Neuronal stem cell (in vitro differentiated cells): ENCODE measurements at regions not wholly inside any gene's neighbourhood (a gene's known extent, or its start where the extent isn't known, plus 50 kb on each side); places are given as distances from the start of the nearest gene placed in this dataset.

ENCODE experiments used
- DNase-seq: peaks from one replicate; pipeline ENCODE4 v3.0.0-alpha.2; 2013; ENCODE audit warnings: low spot score
- H2AFZ ChIP-seq: one replicate; pipeline ENCODE4 v1.6.1; 2013; ENCODE audit warnings: mild to moderate bottlenecking, low read length, inconsistent platforms
- H2AK5ac ChIP-seq: 2 replicates; pipeline ENCODE4 v1.6.1; 2013; ENCODE audit warnings: low read depth, mild to moderate bottlenecking, inconsistent platforms, low read length, moderate library complexity, mixed read lengths
- H2BK120ac ChIP-seq: 2 replicates; pipeline ENCODE4 v1.6.1; 2013; ENCODE audit warnings: low read depth, mild to moderate bottlenecking, inconsistent platforms, low read length, moderate library complexity, mixed read lengths
- H2BK12ac ChIP-seq: one replicate; pipeline ENCODE4 v1.6.1; 2013; ENCODE audit warnings: low read length, inconsistent platforms
- H2BK15ac ChIP-seq: 2 replicates; pipeline ENCODE4 v1.6.1; 2013; ENCODE audit warnings: mild to moderate bottlenecking, low read length, inconsistent platforms, mixed read lengths
- H2BK5ac ChIP-seq: one replicate; pipeline ENCODE4 v1.6.1; 2013; ENCODE audit warnings: inconsistent platforms, mild to moderate bottlenecking, low read length, moderate library complexity
- H3K14ac ChIP-seq: one replicate; pipeline ENCODE4 v1.6.1; 2013; ENCODE audit warnings: low read length, inconsistent platforms
- H3K18ac ChIP-seq: 2 replicates; pipeline ENCODE4 v1.6.1; 2013; ENCODE audit warnings: low read length, inconsistent platforms
- H3K23ac ChIP-seq: 2 replicates; pipeline ENCODE4 v1.6.1; 2013; ENCODE audit warnings: low read depth, mild to moderate bottlenecking, mixed read lengths, low read length, inconsistent platforms; ENCODE audit not compliant: poor library complexity
- H3K27ac ChIP-seq: replicated peaks from 3 replicates; pipeline ENCODE4 v1.5.1; 2013; ENCODE audit warnings: low read length, inconsistent platforms
- H3K27me3 ChIP-seq, 3 experiments: 2 replicates each; pipeline ENCODE4 v1.6.1; 2013; ENCODE audit warnings: low read length in 3 of 3, mild to moderate bottlenecking in 2 of 3, inconsistent platforms in 1 of 3, low read depth in 1 of 3, mixed read lengths in 1 of 3, moderate library complexity in 1 of 3; ENCODE audit not compliant: control insufficient read depth in 3 of 3, insufficient read depth in 3 of 3
- H3K36me3 ChIP-seq, 2 donors: replicated peaks in 1 of 2; 2 replicates each; pipeline ENCODE4 v1.6.1; 2013; ENCODE audit warnings: low read length in 2 of 2; ENCODE audit not compliant: control insufficient read depth in 2 of 2, insufficient read depth in 2 of 2
- H3K4ac ChIP-seq: 2 replicates; pipeline ENCODE4 v1.6.1; 2013; ENCODE audit warnings: inconsistent platforms, mild to moderate bottlenecking, low read length, moderate library complexity
- H3K4me1 ChIP-seq, 2 donors: 1 replicate in 1 of 2; 2 replicates in 1 of 2; pipeline ENCODE4 v1.6.1; 2013; ENCODE audit warnings: low read length in 2 of 2, low read depth in 1 of 2; ENCODE audit not compliant: control insufficient read depth in 2 of 2, insufficient read depth in 1 of 2
- H3K4me2 ChIP-seq: one replicate; pipeline ENCODE4 v1.6.1; 2013; ENCODE audit warnings: mild to moderate bottlenecking, low read length, inconsistent platforms; ENCODE audit not compliant: insufficient read depth, poor library complexity, severe bottlenecking
- H3K4me3 ChIP-seq, 2 donors: 2 replicates each; pipeline ENCODE4 v1.5.1; 2013; ENCODE audit warnings: low read length in 2 of 2, mild to moderate bottlenecking in 2 of 2, inconsistent platforms in 1 of 2, moderate library complexity in 1 of 2
- H3K79me1 ChIP-seq: one replicate; pipeline ENCODE4 v1.6.1; 2013; ENCODE audit warnings: low read depth, mild to moderate bottlenecking, inconsistent platforms, low read length, moderate library complexity
- H3K9ac ChIP-seq: one replicate; pipeline ENCODE4 v1.6.1; 2013; ENCODE audit warnings: mild to moderate bottlenecking, low read depth, low read length, inconsistent platforms; ENCODE audit not compliant: poor library complexity
- H3K9me3 ChIP-seq, 2 donors: replicated peaks in 1 of 2; 2 replicates each; pipeline versions ENCODE3 to v1.6.1; 2013; ENCODE audit warnings: low read length in 2 of 2, mild to moderate bottlenecking in 2 of 2, inconsistent platforms in 1 of 2, low read depth in 1 of 2, mixed read lengths in 1 of 2, moderate library complexity in 1 of 2; ENCODE audit not compliant: control insufficient read depth in 2 of 2, insufficient read depth in 1 of 2
- H4K8ac ChIP-seq: one replicate; pipeline ENCODE4 v1.6.1; 2013; ENCODE audit warnings: low read depth, mild to moderate bottlenecking, inconsistent platforms, low read length, moderate library complexity
- H4K91ac ChIP-seq: one replicate; pipeline ENCODE4 v1.6.1; 2013; ENCODE audit warnings: low read length, low read depth, mild to moderate bottlenecking, inconsistent platforms; ENCODE audit not compliant: poor library complexity
- WGBS, 2 donors: extraction: QIAGEN DNeasy Blood & Tissue Kit; methylation state at CpG; one replicate each; pipeline ENCODE4 v1.1.7; 2013; ENCODE audit warnings: missing lambda C conversion rate in 2 of 2, mixed read lengths in 1 of 2; ENCODE audit not compliant: insufficient read length in 2 of 2, insufficient replicate concordance in 1 of 2; ENCODE audit errors: extremely low coverage in 2 of 2; 5-methylcytosine and 5-hydroxymethylcytosine counted together

DNA sequence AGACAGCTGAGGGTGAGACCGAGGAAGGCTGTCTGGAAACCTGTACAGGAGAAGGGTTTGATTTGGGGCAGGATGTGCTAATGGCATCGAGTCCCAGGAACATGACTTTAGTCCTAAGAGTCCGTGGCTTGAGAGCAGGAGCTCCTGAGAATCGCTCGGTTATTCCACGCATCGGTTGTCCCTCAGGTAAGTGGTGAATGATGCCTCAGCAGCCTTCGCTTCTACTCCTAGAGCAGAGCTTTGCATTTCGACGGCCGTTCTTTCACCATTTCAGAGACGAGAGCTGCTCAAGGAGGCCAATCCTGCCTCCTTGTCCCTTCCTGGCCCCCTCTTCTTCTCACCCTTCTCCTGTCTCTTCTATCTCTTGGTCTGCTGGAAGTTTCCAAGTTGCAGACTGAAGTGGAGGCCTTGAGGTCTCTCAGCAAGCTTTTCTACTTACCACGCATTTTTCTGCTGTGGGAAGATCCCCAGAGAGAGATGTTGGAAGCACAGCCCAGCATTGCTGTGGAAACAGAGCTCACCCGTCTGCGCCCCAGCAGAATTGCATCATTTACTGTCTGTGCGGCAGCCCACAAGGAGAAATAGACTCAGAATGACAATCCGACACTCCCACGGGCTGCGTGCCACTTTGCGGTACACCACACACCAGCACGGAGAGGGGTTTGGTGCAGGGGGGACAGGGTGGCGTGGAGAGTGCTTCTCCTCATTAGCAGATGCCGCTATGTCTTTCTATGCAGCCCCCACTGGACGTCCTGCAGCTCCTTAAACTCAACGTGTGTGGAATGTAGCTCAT, 270.7 kb upstream of the C1orf174 start:
- H3K23ac ChIP-seq = peak overlapping the region; percentile 32
- H3K36me3 ChIP-seq = no peaks in the 10 kb centered on the region
- H3K4me1 ChIP-seq = no peaks in the 10 kb centered on the region
- H3K4me2 ChIP-seq = no peak overlapping the region
- DNase-seq = no peak
- H3K14ac ChIP-seq = no peak overlapping the region
- H4K91ac ChIP-seq = no peak overlapping the region
- no peak overlapping the region for H2AK5ac ChIP-seq
- WGBS, 2 donors = no CpG with 5 or more reads among the region's 25 CpGs
- H3K27ac ChIP-seq = no peak overlapping the region
- H3K4ac ChIP-seq = no peak overlapping the region
- no peak overlapping the region for H3K9ac ChIP-seq
- H3K18ac ChIP-seq = peak overlapping the region; percentile 44
- H2AFZ ChIP-seq = no peak overlapping the region
- H3K27me3 ChIP-seq = peaks cover 0 to 8% (median 0%) of the 10 kb centered on the region in 3 experiments
- peak overlapping the region; percentile 47 for H2BK120ac ChIP-seq
- no peaks in the 10 kb centered on the region for H3K79me1 ChIP-seq
- H4K8ac ChIP-seq = no peak overlapping the region
- H2BK15ac ChIP-seq = no peak overlapping the region
- no peak overlapping the region for H2BK5ac ChIP-seq
- H2BK12ac ChIP-seq = no peak overlapping the region
- no peak overlapping the region for H3K4me3 ChIP-seq
- no peaks in the 10 kb centered on the region for H3K9me3 ChIP-seq

DNA sequence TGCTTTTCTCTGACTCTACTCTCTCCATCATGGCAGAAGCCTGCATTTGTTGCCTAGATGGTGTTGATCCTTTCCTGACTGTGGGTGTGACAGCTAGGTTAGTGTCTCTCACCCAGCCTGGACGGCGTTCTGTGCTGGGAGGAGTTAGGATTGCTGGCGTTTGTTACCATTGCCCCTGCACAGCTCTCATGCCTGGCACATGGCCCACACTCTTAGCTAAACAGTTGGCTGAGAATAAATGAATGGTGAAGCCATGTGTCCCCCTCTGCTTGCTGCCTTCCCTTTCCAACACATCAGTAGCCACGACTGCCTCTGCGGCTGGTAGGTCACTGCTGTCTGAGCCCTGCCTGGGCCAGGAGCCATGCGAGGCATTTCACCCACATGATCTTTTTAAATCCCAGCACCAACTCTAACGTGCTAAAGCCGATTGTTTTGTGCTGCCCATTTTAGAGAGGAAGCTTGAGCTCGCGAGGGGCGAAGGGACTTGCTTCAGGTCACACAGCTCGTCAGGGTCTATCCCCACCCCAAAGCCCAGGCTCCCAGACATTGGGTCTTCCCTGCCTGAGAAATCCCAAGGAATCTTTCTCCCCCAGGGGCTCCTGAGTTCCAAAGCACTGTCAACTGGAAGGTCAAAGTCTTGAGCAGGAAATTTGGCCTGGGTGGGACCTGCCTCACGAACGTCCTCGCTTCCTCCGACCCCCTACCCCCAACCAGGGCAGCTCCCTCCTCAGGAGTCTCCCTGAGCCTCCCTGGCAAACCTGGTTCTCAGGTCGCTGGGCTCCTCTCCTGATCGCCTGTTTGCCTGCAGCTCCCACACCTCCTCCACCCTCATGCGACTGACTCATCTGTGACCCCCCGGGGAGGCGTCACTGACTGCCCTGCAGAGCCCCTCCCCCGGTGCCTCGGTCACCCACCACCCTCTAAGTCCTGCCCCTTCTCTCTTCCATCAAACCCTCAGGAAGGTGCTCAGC, 271.7 kb upstream of the C1orf174 start:
- peaks cover 0 to 8% (median 0%) of the 10 kb centered on the region in 3 experiments for H3K27me3 ChIP-seq
- no peaks in the 10 kb centered on the region for H3K4me1 ChIP-seq
- H2BK15ac ChIP-seq = no peak overlapping the region
- H3K9me3 ChIP-seq = no peaks in the 10 kb centered on the region
- no peak overlapping the region for H4K8ac ChIP-seq
- H3K4ac ChIP-seq = no peak overlapping the region
- H2BK12ac ChIP-seq = no peak overlapping the region
- H3K9ac ChIP-seq = peak overlapping the region; percentile 47
- no peak for DNase-seq
- H3K14ac ChIP-seq = no peak overlapping the region
- peak overlapping the region; percentile 32 for H3K23ac ChIP-seq
- H3K79me1 ChIP-seq = no peaks in the 10 kb centered on the region
- H3K27ac ChIP-seq = no peak overlapping the region
- H4K91ac ChIP-seq = no peak overlapping the region
- no peak overlapping the region for H2BK120ac ChIP-seq
- no peak overlapping the region for H2BK5ac ChIP-seq
- H3K4me2 ChIP-seq = no peak overlapping the region
- WGBS, 2 donors = no CpG with 5 or more reads among the region's 23 CpGs
- no peak overlapping the region for H2AFZ ChIP-seq
- no peaks in the 10 kb centered on the region for H3K36me3 ChIP-seq
- no peak overlapping the region for H3K4me3 ChIP-seq
- peak overlapping the region; percentile 74 for H3K18ac ChIP-seq
- peak overlapping the region; percentile 22 for H2AK5ac ChIP-seq

DNA sequence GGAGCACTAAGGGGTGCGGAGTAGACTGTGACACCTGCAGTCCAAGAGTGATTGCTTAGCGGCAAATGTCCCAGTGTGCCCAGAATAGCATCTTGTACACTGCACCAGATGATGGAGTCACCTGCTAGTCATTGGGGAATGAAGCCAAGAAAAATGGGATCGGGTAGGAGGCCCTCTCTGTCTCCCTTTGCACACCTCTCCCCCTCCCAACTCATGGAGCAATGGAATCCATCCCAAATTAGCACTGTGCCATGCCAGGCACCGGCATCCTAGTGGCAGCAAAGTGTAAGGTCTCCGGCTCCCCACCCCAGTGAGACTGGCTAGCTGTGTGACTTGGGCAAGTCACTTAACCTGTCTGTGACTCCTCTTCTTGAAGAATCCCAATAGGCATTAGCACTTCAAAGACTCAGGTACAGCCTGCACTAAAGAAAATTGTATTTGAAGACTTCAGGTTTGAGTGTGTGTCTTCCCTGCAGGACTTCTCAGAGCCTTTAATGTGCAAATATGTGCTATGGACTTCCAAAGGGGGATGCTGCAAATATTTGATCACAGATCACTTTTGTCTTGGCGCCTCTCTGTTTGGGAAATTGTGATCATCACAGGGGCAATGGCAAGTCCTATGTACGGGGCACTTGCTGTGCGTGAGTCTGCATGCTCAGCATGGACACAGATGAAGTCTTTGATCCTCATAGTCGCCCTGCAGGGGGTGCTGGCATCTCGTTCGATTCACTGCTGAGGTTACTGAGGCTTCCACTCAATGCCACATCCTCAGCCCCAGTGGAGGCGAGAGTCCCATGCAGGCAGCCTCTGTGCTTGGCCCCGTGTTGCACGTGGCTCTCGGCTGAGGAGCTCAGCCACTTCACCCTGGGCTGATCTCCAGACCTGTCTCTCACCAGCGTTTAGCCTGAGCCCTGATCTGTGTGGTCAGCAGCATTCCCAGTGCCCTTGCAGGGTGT, 272.9 kb upstream of the C1orf174 start:
- H2AFZ ChIP-seq = no peak overlapping the region
- no peaks in the 10 kb centered on the region for H3K9me3 ChIP-seq
- no peak overlapping the region for H2BK15ac ChIP-seq
- no peak overlapping the region for H4K8ac ChIP-seq
- H3K27me3 ChIP-seq = peaks cover 0 to 8% (median 0%) of the 10 kb centered on the region in 3 experiments
- H3K79me1 ChIP-seq = no peaks in the 10 kb centered on the region
- no peak overlapping the region for H3K23ac ChIP-seq
- H3K27ac ChIP-seq = no peak overlapping the region
- H3K4me2 ChIP-seq = no peak overlapping the region
- H3K9ac ChIP-seq = no peak overlapping the region
- no peaks in the 10 kb centered on the region for H3K36me3 ChIP-seq
- no peak overlapping the region for H3K4me3 ChIP-seq
- H2BK12ac ChIP-seq = no peak overlapping the region
- DNase-seq = no peak
- H4K91ac ChIP-seq = no peak overlapping the region
- WGBS, 2 donors = no CpG with 5 or more reads among the region's 16 CpGs
- no peak overlapping the region for H3K4ac ChIP-seq
- no peak overlapping the region for H2BK120ac ChIP-seq
- no peak overlapping the region for H3K18ac ChIP-seq
- H2AK5ac ChIP-seq = no peak overlapping the region
- H3K14ac ChIP-seq = no peak overlapping the region
- no peak overlapping the region for H2BK5ac ChIP-seq
- no peaks in the 10 kb centered on the region for H3K4me1 ChIP-seq
